ENCODE measurements at regions not wholly inside any gene's neighbourhood (a gene's known extent, or its start where the extent isn't known, plus 50 kb on each side); places are given as distances from the start of the nearest gene placed in this dataset.

DNA sequence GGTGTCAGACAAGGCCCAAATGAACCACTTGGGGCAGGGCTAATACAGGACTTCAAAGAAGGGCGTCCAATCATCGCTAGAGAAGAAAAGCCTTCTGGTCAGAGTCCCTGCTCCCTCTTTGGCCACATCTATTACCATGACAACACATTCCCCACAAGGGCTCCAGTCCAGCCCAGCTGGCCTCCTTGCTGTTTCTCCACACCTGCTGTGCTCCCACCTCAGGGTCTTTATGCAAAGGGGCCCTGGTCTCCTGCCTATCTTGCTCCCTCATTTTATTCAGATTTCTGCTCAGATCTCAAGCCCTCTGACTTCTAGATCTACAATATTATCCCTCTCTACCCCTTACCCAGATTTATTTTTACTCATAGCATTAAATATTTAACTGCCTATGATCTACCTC, 58.0 kb upstream of the KIRREL3 start:
- DNase-seq (ENCODE audit: extremely low spot score, insufficient read length, low read depth), result no peak
- FAIRE-seq, result no peak

DNA sequence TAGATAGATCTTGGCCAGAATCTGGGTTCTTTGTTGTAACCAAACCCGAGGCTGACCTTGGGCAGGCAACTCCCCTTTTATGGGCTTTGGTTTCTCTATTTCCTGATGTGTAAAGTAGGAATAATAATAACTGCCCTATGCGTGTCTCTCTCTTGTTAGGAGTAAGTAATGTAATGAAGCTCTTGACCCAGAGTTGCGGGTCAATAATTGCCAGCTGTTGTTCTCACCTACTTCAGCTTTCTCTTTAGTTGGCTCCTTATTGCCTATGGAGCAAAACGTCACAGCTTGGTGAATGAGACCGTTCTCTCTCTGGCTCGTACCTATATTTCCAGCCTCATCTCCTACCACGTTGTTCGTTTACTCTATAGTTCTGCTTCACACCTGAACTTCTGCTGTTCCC, 56.6 kb upstream of the KIRREL3 start:
- FAIRE-seq (no peak), DNase-seq (ENCODE audit: extremely low spot score, insufficient read length, low read depth) (no peak)

DNA sequence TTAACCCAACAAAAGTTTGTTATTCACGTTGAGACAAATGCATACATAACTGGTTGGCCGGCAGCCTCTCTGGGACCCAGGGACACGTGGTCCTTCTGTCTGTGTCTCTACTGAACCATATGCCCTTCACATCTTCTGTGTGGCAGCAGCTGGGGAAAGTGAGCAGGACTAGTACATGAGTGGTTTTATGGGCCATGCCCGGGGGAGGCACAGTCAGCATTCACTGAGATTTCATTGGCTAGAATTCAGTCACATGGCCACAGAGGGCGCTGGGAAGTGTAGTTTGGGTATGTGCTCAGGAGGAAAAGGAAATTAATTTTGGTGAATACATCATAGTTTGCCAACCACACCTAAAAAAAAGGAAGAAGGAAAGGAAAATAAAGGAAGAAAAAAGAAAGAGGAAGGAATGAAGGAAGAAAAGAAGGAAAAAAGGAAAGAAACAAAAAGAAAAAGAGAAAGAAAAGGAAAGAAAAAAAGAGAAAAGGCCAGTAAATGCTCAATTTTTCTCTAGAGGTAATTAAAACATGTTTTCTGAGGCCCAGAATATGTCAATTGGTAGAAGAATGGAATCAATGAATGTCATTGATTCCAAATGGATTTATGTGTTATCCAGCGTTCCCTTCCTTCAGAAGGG, 55.9 kb upstream of the KIRREL3 start:
- DNase-seq (ENCODE audit: extremely low spot score, insufficient read length, low read depth) (no peak), FAIRE-seq (no peak)

DNA sequence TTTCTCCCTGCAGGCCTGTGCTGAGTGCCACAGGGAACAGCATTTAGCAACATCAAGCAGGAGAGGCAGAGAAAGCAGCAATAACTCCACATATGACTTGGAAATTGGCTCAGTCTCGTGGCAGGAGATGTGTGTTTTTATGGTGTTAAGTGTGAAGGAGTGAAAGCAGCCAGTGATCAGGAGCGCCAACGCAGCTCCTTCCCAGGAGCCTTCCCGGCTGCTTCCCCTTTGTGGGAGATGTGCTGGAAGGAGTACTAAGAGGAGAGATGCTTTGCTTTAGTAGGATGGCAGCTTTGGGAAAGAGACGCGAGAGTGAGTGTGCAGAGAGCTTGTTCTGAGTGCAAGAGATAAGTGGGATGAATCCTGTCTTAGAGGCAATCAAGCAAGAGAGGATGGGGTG, 54.7 kb upstream of the KIRREL3 start:
- DNase-seq (ENCODE audit: extremely low spot score, insufficient read length, low read depth) (no peak), FAIRE-seq (no peak)

DNA sequence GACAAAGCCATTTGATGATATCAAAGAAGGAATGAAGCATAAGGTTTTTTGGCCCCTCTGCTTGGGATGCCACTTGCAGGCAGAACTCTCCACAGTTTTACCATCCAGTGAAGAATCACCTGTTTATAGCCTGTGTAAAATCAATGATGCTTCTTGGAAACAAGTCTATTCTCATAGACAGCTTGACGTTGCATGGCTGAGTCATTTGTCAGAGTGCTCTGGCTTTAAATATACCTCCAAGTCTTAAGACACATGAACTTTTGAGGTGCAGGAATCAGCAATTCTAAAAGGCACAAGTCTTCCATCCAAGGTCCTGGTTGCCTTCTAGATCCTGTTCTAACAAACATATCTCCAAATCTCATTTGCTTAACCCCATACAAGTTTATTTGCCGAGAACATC, 53.6 kb upstream of the KIRREL3 start:
- DNase-seq (ENCODE audit: extremely low spot score, insufficient read length, low read depth) (no peak), FAIRE-seq (no peak)

DNA sequence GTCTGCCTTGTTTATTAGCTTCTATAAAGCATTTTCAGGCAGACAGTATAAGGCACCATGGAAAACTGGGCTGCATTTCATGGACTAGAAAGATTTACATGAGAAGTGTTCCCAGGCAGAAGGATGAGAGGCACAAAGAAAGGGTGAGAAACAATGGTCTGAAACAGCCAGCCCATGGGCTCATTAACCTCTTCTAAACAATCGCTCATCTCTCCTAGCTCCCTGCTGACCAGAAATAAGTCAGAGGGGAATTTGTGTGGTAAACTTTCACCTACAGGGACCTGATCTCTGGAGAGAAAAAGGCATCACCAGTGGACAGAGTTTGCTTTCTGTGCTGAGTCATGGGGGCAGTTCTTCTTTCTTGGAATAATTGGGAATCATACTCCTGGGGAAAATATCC, 51.8 kb upstream of the KIRREL3 start:
- FAIRE-seq, result no peak

More for the DNA sequence above, 51.8 kb upstream of the KIRREL3 start:
- DNase-seq (ENCODE audit: extremely low spot score, insufficient read length, low read depth), result no peak

Data from GM18507 (cell line).